HEK293 (cell line): ENCODE measurements at regions not wholly inside any gene's neighbourhood (a gene's known extent, or its start where the extent isn't known, plus 50 kb on each side); places are given as distances from the start of the nearest gene placed in this dataset.

ENCODE experiments used
- CTCF ChIA-PET: fragments of 350-600 bp; formaldehyde crosslinking; extraction: SDS; loops from one replicate; lab custom pipeline; 2021; ENCODE audit warnings: antibody characterized with exemption; lab: Yijun Ruan, JAX
- POLR2A ChIA-PET: fragments of 300-600 bp; formaldehyde crosslinking; extraction: SDS; loops from one replicate; lab custom pipeline; 2020; ENCODE audit warnings: antibody characterized with exemption, inconsistent platforms; lab: Yijun Ruan, JAX
- H3K27ac ChIP-seq: fragments of 200-500 bp; sonication (Bioruptor generic); 2 replicates; pipeline ENCODE4 v1.5.1; 2014; ENCODE audit warnings: low read depth, low read length, control low read depth, inconsistent platforms; ENCODE audit errors: extremely low read depth
- H3K36me3 ChIP-seq, 2 experiments: fragments of 200-500 bp in 1 of 2; sonication (Bioruptor generic) in 1 of 2; 1 replicate in 1 of 2; 2 replicates in 1 of 2; pipeline ENCODE4 v1.5.1; 2014 to 2017; ENCODE audit warnings: inconsistent platforms in 2 of 2, low read length in 2 of 2; ENCODE audit not compliant: control insufficient read depth in 2 of 2, insufficient read depth in 1 of 2
- H3K4me1 ChIP-seq: fragments of 200-500 bp; sonication (Bioruptor generic); 2 replicates; pipeline ENCODE4 v1.5.1; 2014; ENCODE audit warnings: mild to moderate bottlenecking, low read length, inconsistent platforms; ENCODE audit not compliant: control insufficient read depth, insufficient read depth
- H3K4me3 ChIP-seq: 2 replicates; pipeline ENCODE4 v1.5.1; 2011; ENCODE audit warnings: low read depth, mild to moderate bottlenecking, control low read depth, low read length, moderate library complexity
- H3K9me3 ChIP-seq: fragments of 200-500 bp; sonication (Bioruptor generic); 2 replicates; pipeline ENCODE4 v1.5.1; 2014; ENCODE audit warnings: low read depth, low read length, inconsistent platforms; ENCODE audit not compliant: control insufficient read depth, insufficient read depth
- BCL11B ChIP-seq: fragments of 450-650 bp; formaldehyde crosslinking; IDR thresholded peaks from 2 replicates; pipeline ENCODE4 v1.5.1; 2016; ENCODE audit warnings: low read depth, missing biosample characterization, missing genetic modification characterization
- GLI4 ChIP-seq: fragments of 450-650 bp; formaldehyde crosslinking; IDR thresholded peaks from 2 replicates; pipeline ENCODE4 v1.5.1; 2016; ENCODE audit warnings: missing biosample characterization, missing genetic modification characterization
- KLF16 ChIP-seq: fragments of 450-650 bp; formaldehyde crosslinking; IDR thresholded peaks from 2 replicates; pipeline ENCODE4 v1.5.1; 2017; ENCODE audit warnings: missing biosample characterization, missing genetic modification characterization
- KLF17 ChIP-seq: fragments of 450-650 bp; formaldehyde crosslinking; IDR thresholded peaks from 2 replicates; pipeline ENCODE4 v1.5.1; 2016; ENCODE audit warnings: missing biosample characterization, missing genetic modification characterization
- ZBTB10 ChIP-seq: fragments of 450-650 bp; formaldehyde crosslinking; IDR thresholded peaks from 2 replicates; pipeline ENCODE4 v1.5.1; 2016; ENCODE audit warnings: missing biosample characterization, missing genetic modification characterization
- ZFP41 ChIP-seq: fragments of 450-650 bp; formaldehyde crosslinking; IDR thresholded peaks from 2 replicates; pipeline ENCODE4 v1.5.1; 2016; ENCODE audit warnings: missing biosample characterization, missing genetic modification characterization, borderline replicate concordance
- ZIC2 ChIP-seq: fragments of 450-650 bp; formaldehyde crosslinking; IDR thresholded peaks from 2 replicates; pipeline ENCODE4 v1.5.1; 2016; ENCODE audit warnings: missing biosample characterization, missing genetic modification characterization
- ZNF138 ChIP-seq: fragments of 450-650 bp; formaldehyde crosslinking; IDR thresholded peaks from 2 replicates; pipeline ENCODE4 v1.5.1; 2016; ENCODE audit warnings: missing biosample characterization, missing genetic modification characterization, borderline replicate concordance
- ZNF155 ChIP-seq: fragments of 450-650 bp; formaldehyde crosslinking; IDR thresholded peaks from 2 replicates; pipeline ENCODE4 v1.5.1; 2016; ENCODE audit warnings: missing biosample characterization, missing genetic modification characterization
- ZNF175 ChIP-seq: fragments of 450-650 bp; formaldehyde crosslinking; IDR thresholded peaks from 2 replicates; pipeline ENCODE4 v1.5.1; 2016; ENCODE audit warnings: missing biosample characterization, missing genetic modification characterization
- ZNF19 ChIP-seq: fragments of 450-650 bp; formaldehyde crosslinking; IDR thresholded peaks from 2 replicates; pipeline ENCODE4; 2016; ENCODE audit warnings: missing biosample characterization, missing genetic modification characterization, low read depth
- ZNF211 ChIP-seq: fragments of 450-650 bp; formaldehyde crosslinking; IDR thresholded peaks from 2 replicates; pipeline ENCODE4 v1.5.1; 2016; ENCODE audit warnings: low read depth, missing biosample characterization, missing genetic modification characterization
- ZNF302 ChIP-seq: fragments of 450-650 bp; formaldehyde crosslinking; IDR thresholded peaks from 2 replicates; pipeline ENCODE4 v1.5.1; 2016; ENCODE audit warnings: missing biosample characterization, missing genetic modification characterization, low read depth
- ZNF311 ChIP-seq: fragments of 450-650 bp; formaldehyde crosslinking; IDR thresholded peaks from 2 replicates; pipeline ENCODE4 v1.5.1; 2017; ENCODE audit warnings: missing biosample characterization, missing genetic modification characterization, borderline replicate concordance
- ZNF341 ChIP-seq: fragments of 450-650 bp; formaldehyde crosslinking; IDR thresholded peaks from 2 replicates; pipeline ENCODE4; 2016; ENCODE audit warnings: low read depth, missing biosample characterization, missing genetic modification characterization
- ZNF350 ChIP-seq: fragments of 450-650 bp; formaldehyde crosslinking; IDR thresholded peaks from 2 replicates; pipeline ENCODE4 v1.5.0; 2017; ENCODE audit warnings: missing biosample characterization, mild to moderate bottlenecking, missing genetic modification characterization
- ZNF366 ChIP-seq: fragments of 450-650 bp; formaldehyde crosslinking; conservative IDR thresholded peaks from 2 replicates; pipeline ENCODE4 v1.5.1; 2016; ENCODE audit warnings: missing biosample characterization, missing genetic modification characterization
- ZNF37A ChIP-seq: fragments of 450-650 bp; IDR thresholded peaks from 2 replicates; pipeline ENCODE4 v1.5.1; 2018; ENCODE audit warnings: missing biosample characterization, missing genetic modification characterization
- ZNF600 ChIP-seq: fragments of 450-650 bp; formaldehyde crosslinking; IDR thresholded peaks from 2 replicates; pipeline ENCODE4 v1.5.1; 2016; ENCODE audit warnings: missing biosample characterization, missing genetic modification characterization
- ZNF664 ChIP-seq: fragments of 450-650 bp; formaldehyde crosslinking; IDR thresholded peaks from 2 replicates; pipeline ENCODE4 v1.5.1; 2016; ENCODE audit warnings: missing biosample characterization, missing genetic modification characterization
- ZNF707 ChIP-seq: fragments of 450-650 bp; formaldehyde crosslinking; IDR thresholded peaks from 2 replicates; pipeline ENCODE4 v1.5.1; 2016; ENCODE audit warnings: missing biosample characterization, missing genetic modification characterization
- ZNF776 ChIP-seq: fragments of 450-650 bp; formaldehyde crosslinking; IDR thresholded peaks from 2 replicates; pipeline ENCODE4 v1.5.0; 2017; ENCODE audit warnings: missing biosample characterization, missing genetic modification characterization, borderline replicate concordance
- ZNF837 ChIP-seq: fragments of 450-650 bp; formaldehyde crosslinking; IDR thresholded peaks from 2 replicates; pipeline ENCODE4 v1.5.1; 2016; ENCODE audit warnings: missing biosample characterization, missing genetic modification characterization
- TF ChIP-seq, protein P1 (sequence below): fragments of 450-650 bp; formaldehyde crosslinking; IDR thresholded peaks from 2 replicates; pipeline ENCODE4 v1.5.1; 2016; ENCODE audit warnings: missing biosample characterization, missing genetic modification characterization
- TF ChIP-seq, protein P2 (sequence below): fragments of 450-650 bp; formaldehyde crosslinking; IDR thresholded peaks from 2 replicates; pipeline ENCODE4 v1.5.1; 2017; ENCODE audit warnings: missing biosample characterization, missing genetic modification characterization
- TF ChIP-seq, protein P3 (sequence below): fragments of 450-650 bp; formaldehyde crosslinking; IDR thresholded peaks from 2 replicates; pipeline ENCODE4 v1.5.1; 2016; ENCODE audit warnings: missing biosample characterization, missing genetic modification characterization

DNA sequence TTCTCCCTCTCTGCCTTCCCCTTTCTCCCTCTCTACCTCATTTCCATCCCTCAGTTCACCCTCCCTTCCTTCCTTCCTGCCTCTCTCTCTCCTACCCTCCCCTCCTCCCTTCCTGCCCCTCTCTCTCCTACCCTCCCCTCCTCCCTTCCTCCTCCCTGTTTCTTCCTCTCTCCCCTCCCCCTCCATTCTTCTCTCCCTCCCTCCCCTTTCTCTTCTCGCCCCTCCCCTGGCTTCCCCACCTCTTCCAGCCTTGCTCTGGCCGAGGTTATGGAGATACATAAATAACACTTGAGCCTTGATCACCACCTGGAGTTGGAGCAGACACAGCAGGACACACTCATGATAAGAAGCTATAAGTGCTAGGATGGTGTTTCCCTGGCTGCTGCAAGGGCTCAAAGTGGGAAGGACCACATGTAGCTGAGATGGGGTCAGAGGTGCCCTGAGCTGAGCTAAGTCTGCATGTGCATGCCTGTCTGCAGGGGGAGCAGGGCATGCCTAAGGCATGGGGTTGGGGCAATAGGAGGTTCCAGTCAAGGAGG is 326.1 kb upstream of the HS6ST1 start:
- no peak overlapping the region for H3K4me3 ChIP-seq
- POLR2A ChIA-PET: no interaction called here
- CTCF ChIA-PET: interaction anchor here (0.6 kb wide), 1 partner anchor 387 kb away, joined by 3 read pairs; no protein-coding TSS in a partner anchor

More for the DNA sequence above, 326.1 kb upstream of the HS6ST1 start:
- Histone ChIP-seq H3K36me3 (no peaks in the 10 kb centered on the region), H3K4me1 (no peaks in the 10 kb centered on the region), H3K9me3 (no peaks in the 10 kb centered on the region), H3K27ac (no peak overlapping the region)
- TF ChIP-seq ZFP41 (tag by site-specific recombination) (no peak), ZNF600 (tag by site-specific recombination) (no peak), ZNF350 (tag by site-specific recombination) (no peak), ZNF311 (tag by site-specific recombination) (no peak), ZNF366 (tag by site-specific recombination) (0 out of 2 replicates have a peak, but pooled peaks have one; percentile 20), ZNF707 (tag by site-specific recombination) (no peak), KLF17 (tag by site-specific recombination) (peak; percentile 47; the same call in 1 of the 2 replicates), ZNF837 (no peak), ZNF37A (tag by site-specific recombination) (no peak), ZNF211 (tag by site-specific recombination) (no peak), ZNF664 (tag by site-specific recombination) (no peak), ZNF776 (tag by site-specific recombination) (no peak), KLF16 (no peak), ZNF155 (tag by site-specific recombination) (no peak), ZNF302 (no peak), ZIC2 (tag by site-specific recombination) (peak; percentile 91), ZNF341 (no peak), ZNF138 (tag by site-specific recombination) (no peak), ZBTB10 (tag by site-specific recombination) (no peak), ZNF175 (tag by site-specific recombination) (no peak), BCL11B (tag by site-specific recombination) (no peak), ZNF19 (no peak), GLI4 (tag by site-specific recombination) (no peak)
- TF ChIP-seq, protein P1, sequence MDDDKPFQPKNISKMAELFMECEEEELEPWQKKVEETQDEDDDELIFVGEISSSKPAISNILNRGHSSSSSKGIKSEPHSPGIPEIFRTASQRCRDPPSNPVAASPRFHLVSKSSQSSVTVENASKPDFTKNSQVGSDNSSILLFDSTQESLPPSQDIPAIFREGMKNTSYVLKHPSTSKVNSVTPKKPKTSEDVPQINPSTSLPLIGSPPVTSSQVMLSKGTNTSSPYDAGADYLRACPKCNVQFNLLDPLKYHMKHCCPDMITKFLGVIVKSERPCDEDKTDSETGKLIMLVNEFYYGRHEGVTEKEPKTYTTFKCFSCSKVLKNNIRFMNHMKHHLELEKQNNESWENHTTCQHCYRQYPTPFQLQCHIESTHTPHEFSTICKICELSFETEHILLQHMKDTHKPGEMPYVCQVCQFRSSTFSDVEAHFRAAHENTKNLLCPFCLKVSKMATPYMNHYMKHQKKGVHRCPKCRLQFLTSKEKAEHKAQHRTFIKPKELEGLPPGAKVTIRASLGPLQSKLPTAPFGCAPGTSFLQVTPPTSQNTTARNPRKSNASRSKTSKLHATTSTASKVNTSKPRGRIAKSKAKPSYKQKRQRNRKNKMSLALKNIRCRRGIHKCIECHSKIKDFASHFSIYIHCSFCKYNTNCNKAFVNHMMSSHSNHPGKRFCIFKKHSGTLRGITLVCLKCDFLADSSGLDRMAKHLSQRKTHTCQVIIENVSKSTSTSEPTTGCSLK: no peak
- TF ChIP-seq, protein P2, sequence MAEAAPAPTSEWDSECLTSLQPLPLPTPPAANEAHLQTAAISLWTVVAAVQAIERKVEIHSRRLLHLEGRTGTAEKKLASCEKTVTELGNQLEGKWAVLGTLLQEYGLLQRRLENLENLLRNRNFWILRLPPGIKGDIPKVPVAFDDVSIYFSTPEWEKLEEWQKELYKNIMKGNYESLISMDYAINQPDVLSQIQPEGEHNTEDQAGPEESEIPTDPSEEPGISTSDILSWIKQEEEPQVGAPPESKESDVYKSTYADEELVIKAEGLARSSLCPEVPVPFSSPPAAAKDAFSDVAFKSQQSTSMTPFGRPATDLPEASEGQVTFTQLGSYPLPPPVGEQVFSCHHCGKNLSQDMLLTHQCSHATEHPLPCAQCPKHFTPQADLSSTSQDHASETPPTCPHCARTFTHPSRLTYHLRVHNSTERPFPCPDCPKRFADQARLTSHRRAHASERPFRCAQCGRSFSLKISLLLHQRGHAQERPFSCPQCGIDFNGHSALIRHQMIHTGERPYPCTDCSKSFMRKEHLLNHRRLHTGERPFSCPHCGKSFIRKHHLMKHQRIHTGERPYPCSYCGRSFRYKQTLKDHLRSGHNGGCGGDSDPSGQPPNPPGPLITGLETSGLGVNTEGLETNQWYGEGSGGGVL: peak; percentile 43; the same call in 1 of the 2 replicates
- TF ChIP-seq, protein P3, sequence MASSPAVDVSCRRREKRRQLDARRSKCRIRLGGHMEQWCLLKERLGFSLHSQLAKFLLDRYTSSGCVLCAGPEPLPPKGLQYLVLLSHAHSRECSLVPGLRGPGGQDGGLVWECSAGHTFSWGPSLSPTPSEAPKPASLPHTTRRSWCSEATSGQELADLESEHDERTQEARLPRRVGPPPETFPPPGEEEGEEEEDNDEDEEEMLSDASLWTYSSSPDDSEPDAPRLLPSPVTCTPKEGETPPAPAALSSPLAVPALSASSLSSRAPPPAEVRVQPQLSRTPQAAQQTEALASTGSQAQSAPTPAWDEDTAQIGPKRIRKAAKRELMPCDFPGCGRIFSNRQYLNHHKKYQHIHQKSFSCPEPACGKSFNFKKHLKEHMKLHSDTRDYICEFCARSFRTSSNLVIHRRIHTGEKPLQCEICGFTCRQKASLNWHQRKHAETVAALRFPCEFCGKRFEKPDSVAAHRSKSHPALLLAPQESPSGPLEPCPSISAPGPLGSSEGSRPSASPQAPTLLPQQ (tag by site-specific recombination): no peak
